Vagina (tissue), 2 donors: ENCODE measurements at regions not wholly inside any gene's neighbourhood (a gene's known extent, or its start where the extent isn't known, plus 50 kb on each side); places are given as distances from the start of the nearest gene placed in this dataset.

Experiments used
- DNase-seq, 2 donors: peaks; one replicate each; pipeline ENCODE4 v3.0.0-alpha.2; 2017; ENCODE audit errors: extremely low spot score in 2 of 2
- H3K27ac ChIP-seq: fragments of 200-600 bp; sonication (generic); one replicate; pipeline ENCODE4 v1.5.1; 2019
- H3K27me3 ChIP-seq: fragments of 200-600 bp; sonication (generic); one replicate; pipeline ENCODE4 v1.5.1; 2019
- H3K36me3 ChIP-seq, 2 donors: fragments of 200-600 bp; sonication (generic); one replicate each; pipeline ENCODE4 v1.5.1; 2017 to 2019
- H3K4me1 ChIP-seq: fragments of 200-600 bp; sonication (generic); one replicate; pipeline ENCODE4 v1.5.1; 2019
- H3K4me3 ChIP-seq, 2 donors: fragments of 200-600 bp; sonication (generic); 1 replicate in 1 of 2; 2 replicates in 1 of 2; pipeline ENCODE4 v1.5.1; 2016 to 2019
- H3K9me3 ChIP-seq: fragments of 200-600 bp; sonication (generic); one replicate; pipeline ENCODE4 v1.5.1; 2019
- CTCF ChIP-seq, 3 experiments: fragments of 450-650 bp in 2 of 3; fragments of 200-600 bp in 1 of 3; sonication (generic) in 1 of 3; IDR thresholded peaks; one replicate each; pipeline ENCODE4 v1.5.1; 2017 to 2019; ENCODE audit warnings: antibody characterized with exemption in 3 of 3, mild to moderate bottlenecking in 2 of 3, moderate library complexity in 2 of 3
- POLR2A ChIP-seq, 2 donors: fragments of 450-650 bp; IDR thresholded peaks; one replicate each; pipeline ENCODE4 v1.6.1; 2017; ENCODE audit warnings: antibody characterized with exemption in 2 of 2, mild to moderate bottlenecking in 2 of 2, moderate library complexity in 2 of 2
- POLR2AphosphoS5 ChIP-seq, 2 donors: sonication (generic); formaldehyde crosslinking; IDR thresholded peaks; one replicate each; pipeline ENCODE4 v1.9.0; 2017; ENCODE audit warnings: antibody characterized with exemption in 2 of 2, mild to moderate bottlenecking in 2 of 2, low read depth in 1 of 2; ENCODE audit not compliant: insufficient read depth in 1 of 2
- intact Hi-C: fragments of 100-400 bp; cut with DNase I; formaldehyde crosslinking; loops from one replicate; pipeline ENCODE4 v1.15.1; 2023

GRCh38 chr9:117957267-117957666, 253.1 kb downstream of the TLR4 start:
- TF ChIP-seq POLR2AphosphoS5 (IDR thresholded peaks at IDR 0.05; ENCODE audit: insufficient read depth in 1 of 2, low read depth in 1 of 2) (no peak), POLR2A (IDR thresholded peaks at IDR 0.05) (no peak), CTCF (IDR thresholded peaks at IDR 0.05) (no peak)
- Histone ChIP-seq H3K4me1 (no peaks in the 10 kb centered on the region), H3K9me3 (no peaks in the 10 kb centered on the region), H3K27ac (no peak overlapping the region), H3K4me3 (no peak overlapping the region), H3K27me3 (no peaks in the 10 kb centered on the region), H3K36me3 (no peaks in the 10 kb centered on the region)
- intact Hi-C loops, result no loop called here
- no peak for DNase-seq

- DNase-seq, result no peak
- Histone ChIP-seq H3K36me3 (no peaks in the 10 kb centered on the region), H3K4me3 (no peak overlapping the region), H3K4me1 (no peaks in the 10 kb centered on the region), H3K9me3 (no peaks in the 10 kb centered on the region), H3K27me3 (no peaks in the 10 kb centered on the region), H3K27ac (no peak overlapping the region)
- TF ChIP-seq POLR2AphosphoS5 (IDR thresholded peaks at IDR 0.05; ENCODE audit: insufficient read depth in 1 of 2, low read depth in 1 of 2), result no peak
- TF ChIP-seq POLR2A (IDR thresholded peaks at IDR 0.05), result no peak
- TF ChIP-seq CTCF (IDR thresholded peaks at IDR 0.05), result no peak
- intact Hi-C loops, result no loop called here
Measured at GRCh38 chr9:117958726-117959125, 254.5 kb downstream of the TLR4 start.

- DNase-seq, result no peak
- Histone ChIP-seq H3K9me3 (no peaks in the 10 kb centered on the region), H3K36me3 (no peaks in the 10 kb centered on the region), H3K4me3 (no peak overlapping the region), H3K27ac (no peak overlapping the region), H3K4me1 (no peaks in the 10 kb centered on the region), H3K27me3 (no peaks in the 10 kb centered on the region)
- intact Hi-C loops, result no loop called here
- no peak for TF ChIP-seq POLR2AphosphoS5 (IDR thresholded peaks at IDR 0.05; ENCODE audit: insufficient read depth in 1 of 2, low read depth in 1 of 2)
- TF ChIP-seq POLR2A (IDR thresholded peaks at IDR 0.05), result no peak
- TF ChIP-seq CTCF (IDR thresholded peaks at IDR 0.05), result no peak
Measured at GRCh38 chr9:117963493-117964090, 259.4 kb downstream of the TLR4 start.

- no peak overlapping the region for H3K27ac ChIP-seq
- TF ChIP-seq CTCF (IDR thresholded peaks at IDR 0.05) (no peak), POLR2AphosphoS5 (IDR thresholded peaks at IDR 0.05; ENCODE audit: insufficient read depth in 1 of 2, low read depth in 1 of 2) (no peak), POLR2A (IDR thresholded peaks at IDR 0.05) (no peak)
- H3K27me3 ChIP-seq, result no peaks in the 10 kb centered on the region
- no peaks in the 10 kb centered on the region for H3K9me3 ChIP-seq
- intact Hi-C loops, result no loop called here
- no peak for DNase-seq
- H3K36me3 ChIP-seq, result no peaks in the 10 kb centered on the region
- no peaks in the 10 kb centered on the region for H3K4me1 ChIP-seq
- H3K4me3 ChIP-seq, result no peak overlapping the region
Measured at GRCh38 chr9:117970276-117971050, 266.3 kb downstream of the TLR4 start.

GRCh38 chr9:117974108-117974507, 269.9 kb downstream of the TLR4 start:
- no peaks in the 10 kb centered on the region for H3K9me3 ChIP-seq
- no peak for TF ChIP-seq CTCF (IDR thresholded peaks at IDR 0.05)
- no peak for TF ChIP-seq POLR2A (IDR thresholded peaks at IDR 0.05)
- no peak overlapping the region for H3K27ac ChIP-seq
- H3K4me3 ChIP-seq, result no peak overlapping the region
- DNase-seq, result no peak
- H3K36me3 ChIP-seq, result no peaks in the 10 kb centered on the region
- intact Hi-C loops, result no loop called here
- H3K4me1 ChIP-seq, result no peaks in the 10 kb centered on the region
- no peaks in the 10 kb centered on the region for H3K27me3 ChIP-seq
